ENCODE measurements at regions not wholly inside any gene's neighbourhood (a gene's known extent, or its start where the extent isn't known, plus 50 kb on each side); places are given as distances from the start of the nearest gene placed in this dataset.

- TF ChIP-seq POLR2A (IDR thresholded peaks at IDR 0.05; ENCODE audit: low read depth, low read length): no peak
- TF ChIP-seq POLR2AphosphoS5 (IDR thresholded peaks at IDR 0.05; ENCODE audit: low read depth, low read length): no peak
- no peak for TF ChIP-seq TAF1 (IDR thresholded peaks at IDR 0.05; ENCODE audit: low read depth, low read length)
- TF ChIP-seq SPI1 (IDR thresholded peaks at IDR 0.05; ENCODE audit: low read depth, low read length): no peak
- no peak for TF ChIP-seq POU2F2 (IDR thresholded peaks at IDR 0.05; ENCODE audit: low read depth, low read length)
- TF ChIP-seq PAX5 (IDR thresholded peaks at IDR 0.05; ENCODE audit: insufficient read depth, low read length, severe bottlenecking): no peak
These were observed 267.7 kb upstream of the SIX2 start for GRCh38 chr2:45276914-45277313.
